NCI-H2081 treated with DMSO at 0.1 percent for 48 hours (cell line): ENCODE measurements at regions not wholly inside any gene's neighbourhood (a gene's known extent, or its start where the extent isn't known, plus 50 kb on each side); places are given as distances from the start of the nearest gene placed in this dataset.

Source experiments
- DNase-seq: peaks from one replicate; lab custom pipeline; 2025; lab: John Stamatoyannopoulos, UW

DNA sequence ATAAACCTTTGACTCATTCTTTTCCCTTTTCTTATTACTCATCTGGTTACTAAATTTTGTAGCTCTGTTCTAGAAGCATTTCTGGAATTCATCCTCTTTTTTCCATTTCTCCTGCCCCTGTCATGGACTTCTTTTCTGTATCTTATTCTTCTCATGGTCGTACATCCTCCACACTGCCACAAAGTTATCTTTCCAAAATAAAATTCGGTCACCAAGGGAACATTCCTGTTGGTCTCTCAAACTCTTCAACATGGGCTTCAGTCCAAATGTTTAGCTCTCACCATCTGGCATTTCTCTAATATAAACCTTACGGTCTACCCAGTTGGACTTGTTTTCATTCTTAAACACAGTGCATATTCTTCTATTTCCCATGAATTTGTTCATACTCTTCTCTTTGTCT lies 428.8 kb upstream of the ID4 start:
- DNase-seq: no peak

DNA sequence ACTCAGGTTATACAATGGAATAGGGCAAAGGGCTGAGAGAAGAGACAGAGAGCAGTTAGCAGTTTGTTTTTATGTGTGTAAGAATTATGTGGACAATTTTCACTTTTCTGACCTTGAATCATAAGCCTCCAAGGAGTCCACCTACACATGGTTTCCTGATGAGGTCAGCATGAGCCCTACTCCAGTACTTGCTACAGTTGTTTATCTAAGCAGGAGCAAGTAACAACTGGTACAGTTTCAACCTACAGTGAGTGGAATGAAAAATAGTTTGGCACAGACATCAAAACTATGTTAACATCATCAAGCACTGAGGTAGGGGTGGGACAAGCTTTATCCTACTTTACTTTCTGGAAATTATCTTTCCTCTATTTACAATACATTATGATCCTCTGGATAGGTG lies 426.7 kb upstream of the ID4 start:
- DNase-seq: no peak

DNA sequence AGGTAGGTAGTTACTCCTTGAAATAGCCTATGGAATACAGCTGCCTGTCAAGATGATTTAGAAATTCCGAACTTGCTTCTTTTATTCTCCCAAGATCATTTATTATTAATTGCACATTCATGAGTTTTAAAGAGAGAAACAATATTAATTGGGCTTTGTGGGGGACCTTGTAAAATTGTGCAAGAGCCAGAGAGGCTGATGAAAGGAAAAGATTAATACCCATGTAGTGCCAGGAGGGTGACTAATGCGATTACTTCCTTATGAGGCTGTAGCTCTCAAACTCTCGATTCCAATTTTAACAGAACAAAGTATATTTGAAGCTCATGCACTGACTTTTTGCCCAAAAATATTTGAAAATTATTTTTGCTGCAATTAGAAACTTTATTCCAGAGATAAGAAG lies 423.8 kb upstream of the ID4 start:
- DNase-seq: no peak

DNA sequence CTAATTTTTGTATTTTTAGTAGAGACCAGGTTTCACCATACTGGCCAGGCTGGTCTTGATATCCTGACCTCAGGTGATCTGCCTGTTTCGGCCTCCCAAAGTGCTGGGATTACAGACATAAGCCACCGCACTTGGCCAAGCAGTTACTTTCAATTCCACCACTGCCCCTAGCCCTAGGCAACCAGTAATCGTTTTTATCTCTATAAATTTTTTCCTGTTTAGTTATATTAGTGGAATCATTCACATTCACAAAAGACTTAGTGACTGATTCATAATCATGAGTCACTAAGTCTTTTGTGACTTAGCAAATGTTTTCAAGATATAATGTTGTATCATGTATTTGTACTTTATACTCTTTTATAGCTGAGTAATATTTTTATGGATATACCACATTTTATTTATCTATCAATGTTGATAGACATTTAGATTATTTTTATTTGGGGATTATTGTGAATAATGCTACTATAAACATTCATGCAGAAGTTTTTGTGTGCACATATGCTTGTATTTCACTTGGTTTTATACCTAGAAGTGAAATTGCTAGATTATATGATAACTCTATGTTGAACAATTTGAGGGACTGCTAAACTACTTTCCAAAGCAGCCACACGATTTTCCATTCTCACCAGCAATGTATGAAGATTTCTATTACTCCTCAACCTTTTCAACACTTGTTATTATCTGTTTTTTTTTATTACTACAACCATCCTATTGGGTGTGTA lies 421.4 kb upstream of the ID4 start:
- DNase-seq: no peak

DNA sequence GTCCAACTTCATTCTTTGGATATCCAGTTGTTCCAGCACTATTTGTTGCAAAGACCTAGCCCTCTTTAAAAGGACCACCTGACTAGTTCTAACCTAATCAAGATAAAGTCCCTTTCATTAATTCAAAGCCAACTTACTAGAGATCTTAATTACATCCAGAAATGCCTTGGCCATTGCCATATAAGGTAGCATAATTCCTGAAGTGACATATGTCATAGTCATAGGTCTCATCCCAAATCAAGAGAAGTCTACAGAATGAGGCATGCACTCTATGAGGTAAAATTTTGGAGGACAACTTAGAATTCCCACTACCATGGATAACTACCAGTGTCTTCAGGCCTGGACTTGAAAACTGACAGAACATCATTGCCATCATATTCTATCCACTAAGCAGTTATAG lies 420.4 kb upstream of the ID4 start:
- DNase-seq: no peak

- DNase-seq: no peak
Observed at GRCh38 chr6:19417713-19418112, 419.5 kb upstream of the ID4 start.

GRCh38 chr6:19424853-19425252 lies 412.3 kb upstream of the ID4 start:
- DNase-seq: no peak

GRCh38 chr6:19427548-19427947 lies 409.6 kb upstream of the ID4 start:
- no peak for DNase-seq

GRCh38 chr6:19432966-19433498 lies 404.1 kb upstream of the ID4 start:
- DNase-seq: no peak

DNA sequence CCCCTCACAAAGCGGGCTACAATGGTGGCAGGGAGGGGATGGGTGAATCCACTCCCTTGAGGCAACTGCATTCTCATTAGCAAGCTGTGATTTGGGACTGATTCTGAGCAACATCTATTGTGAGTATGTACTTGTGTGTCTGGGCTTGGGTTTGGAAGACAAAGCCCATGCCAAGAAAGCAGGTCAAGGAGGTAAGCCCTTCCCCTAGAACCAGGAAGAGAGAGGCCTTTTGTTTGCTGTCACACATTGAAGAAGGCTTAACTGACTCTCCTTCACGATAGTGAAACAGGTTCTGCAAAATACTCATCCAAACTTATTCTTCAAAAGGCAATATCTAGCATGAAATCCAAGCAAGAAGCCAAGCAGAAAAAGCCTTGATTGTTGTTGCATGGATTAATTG lies 403.1 kb upstream of the ID4 start:
- DNase-seq: no peak

DNA sequence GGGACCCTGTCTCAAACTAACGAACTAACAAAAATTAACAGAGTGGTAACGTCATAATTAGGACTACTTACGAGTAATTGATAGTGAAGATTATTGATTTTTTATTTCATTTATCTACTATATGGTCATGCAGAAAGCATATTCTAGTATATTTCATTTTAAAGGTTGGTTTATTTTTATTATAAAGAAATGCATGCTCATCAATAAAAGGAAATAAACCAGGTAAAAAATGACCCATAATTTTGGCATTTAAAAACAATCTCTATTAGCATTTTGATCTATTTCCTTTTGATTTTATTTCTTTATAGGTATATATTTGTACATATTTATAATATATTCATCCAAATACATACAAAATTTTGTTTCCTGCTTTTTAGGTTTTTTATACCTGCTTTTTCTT lies 401.4 kb upstream of the ID4 start:
- no peak for DNase-seq

- no peak for DNase-seq
Observed at GRCh38 chr6:19438566-19439353, 398.4 kb upstream of the ID4 start.

GRCh38 chr6:19440531-19440930 lies 396.6 kb upstream of the ID4 start:
- DNase-seq: no peak

DNA sequence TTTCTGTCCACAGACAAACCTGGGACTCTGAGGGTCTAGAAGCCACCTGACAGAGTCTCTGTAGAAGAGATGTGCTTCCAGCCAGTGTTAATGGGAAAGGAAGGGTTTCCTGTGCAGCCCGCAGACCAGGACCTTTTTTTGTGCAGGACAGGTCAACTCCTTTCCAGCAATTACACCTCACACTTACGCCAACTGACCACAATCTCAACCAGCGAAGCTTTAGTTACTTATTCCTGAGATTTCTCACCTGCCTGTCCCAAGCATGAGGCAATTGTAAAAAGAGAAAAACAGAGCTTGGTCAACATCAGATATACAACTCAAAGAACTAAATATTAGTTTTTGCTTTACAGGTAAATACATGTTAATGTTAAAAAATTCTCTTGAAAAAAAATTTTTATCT lies 393.8 kb upstream of the ID4 start:
- DNase-seq: no peak

- no peak for DNase-seq
Observed at GRCh38 chr6:19444041-19444440, 393.1 kb upstream of the ID4 start.

DNA sequence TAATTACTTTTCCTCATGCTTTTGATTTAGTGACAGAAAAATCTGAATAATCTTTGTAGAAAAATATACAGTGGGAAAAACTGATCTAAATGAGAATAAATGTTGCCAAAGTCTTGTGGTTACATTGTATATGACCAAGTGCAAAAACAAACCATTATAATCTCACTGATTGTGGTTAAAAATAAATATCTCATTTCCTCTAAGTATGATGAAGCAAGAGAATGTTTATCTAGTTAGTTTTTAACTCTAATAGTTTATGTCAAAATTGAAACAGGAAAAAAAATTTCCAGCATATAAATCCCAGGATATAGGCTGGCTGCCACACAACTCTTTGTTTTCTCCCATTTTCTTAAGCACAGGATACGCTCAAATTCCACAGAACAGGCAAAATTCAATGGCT lies 392.7 kb upstream of the ID4 start:
- no peak for DNase-seq

- DNase-seq: no peak
Observed at GRCh38 chr6:19446570-19446969, 390.6 kb upstream of the ID4 start.

DNA sequence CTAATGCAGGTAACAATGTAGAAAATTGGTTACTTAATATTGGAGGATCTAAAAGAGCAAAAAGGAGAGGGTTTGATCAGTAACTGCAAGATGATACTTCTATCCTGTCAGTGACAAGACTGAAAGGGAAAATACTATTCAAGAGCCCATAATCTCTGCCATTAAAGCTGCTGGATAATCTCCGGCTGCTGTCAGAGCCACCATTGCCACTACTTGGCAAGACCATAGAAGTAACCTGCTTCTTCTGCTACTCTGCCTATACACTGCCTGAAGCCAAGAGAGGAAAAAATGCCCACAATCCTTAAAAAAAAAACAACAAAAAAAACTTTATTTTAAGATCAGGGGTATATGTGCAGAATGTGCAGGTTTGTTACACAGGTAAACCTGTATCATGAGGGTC lies 386.5 kb upstream of the ID4 start:
- no peak for DNase-seq

- DNase-seq: no peak
Observed at GRCh38 chr6:19452495-19452894, 384.7 kb upstream of the ID4 start.

DNA sequence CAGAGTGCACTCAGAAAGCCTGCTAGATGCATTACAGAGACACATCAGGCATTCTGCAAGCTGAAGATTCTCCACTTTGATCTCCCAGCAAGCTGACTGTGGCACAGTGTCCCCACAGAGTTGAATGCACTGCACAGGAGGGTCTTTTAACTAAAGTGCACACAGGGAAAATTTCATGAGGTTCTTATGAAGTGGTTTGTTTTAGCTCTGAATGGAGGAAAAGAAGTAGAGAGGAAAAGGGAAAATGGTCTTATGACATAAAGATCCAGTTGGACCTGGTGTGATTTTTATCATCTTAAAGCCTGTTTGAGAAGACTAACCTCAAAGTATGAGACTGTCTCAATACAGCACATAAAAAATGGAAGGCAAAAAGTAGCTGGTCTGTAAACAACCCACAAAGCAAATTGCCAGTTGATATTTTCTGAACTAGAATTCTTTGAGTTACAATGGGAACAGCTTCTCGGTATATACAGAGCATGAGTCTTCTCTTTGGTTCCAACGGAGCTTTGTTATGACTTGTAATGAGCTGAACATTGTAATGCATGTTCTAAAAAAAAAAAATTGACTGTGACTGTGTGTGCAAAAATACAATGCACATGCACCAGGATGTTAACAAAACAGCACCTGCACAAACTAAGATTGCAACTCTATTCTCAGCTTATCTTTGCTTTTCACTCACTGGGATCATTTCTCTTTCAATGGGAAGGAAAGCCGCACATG lies 383.0 kb upstream of the ID4 start:
- no peak for DNase-seq

- DNase-seq: no peak
Observed at GRCh38 chr6:19454721-19455392, 382.3 kb upstream of the ID4 start.

DNA sequence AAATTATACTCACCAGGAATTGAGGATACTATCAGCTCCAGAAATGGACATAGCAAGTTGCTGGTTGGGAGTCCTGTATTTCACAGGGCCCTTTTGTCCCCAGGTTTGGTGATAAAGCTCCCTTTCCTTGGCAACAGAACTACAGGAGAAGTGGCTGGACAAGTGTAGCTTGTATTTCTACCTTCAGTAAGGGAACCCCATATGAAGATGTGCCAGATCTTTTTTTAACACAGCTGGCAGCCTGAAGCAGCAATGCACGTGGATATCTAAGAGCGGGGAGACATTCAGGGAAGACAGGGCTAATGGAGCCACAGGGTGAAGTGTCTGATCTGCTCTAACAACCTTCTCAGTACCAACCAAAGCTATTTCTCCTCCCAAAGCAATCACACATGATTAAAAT lies 373.9 kb upstream of the ID4 start:
- DNase-seq: no peak
